GM23248 (cell line): ENCODE measurements at regions not wholly inside any gene's neighbourhood (a gene's known extent, or its start where the extent isn't known, plus 50 kb on each side); places are given as distances from the start of the nearest gene placed in this dataset.

Experiments
- EZH2 ChIP-seq: fragments of 200-600 bp; sonication (generic); IDR thresholded peaks from 2 replicates; pipeline ENCODE4 v1.6.1; 2018; ENCODE audit warnings: antibody characterized with exemption, mild to moderate bottlenecking; ENCODE audit not compliant: insufficient read depth, poor library complexity, severe bottlenecking
- EZH2phosphoT487 ChIP-seq: fragments of 200-600 bp; sonication (generic); IDR thresholded peaks from 2 replicates; pipeline ENCODE4 v1.6.1; 2018; ENCODE audit warnings: antibody characterized with exemption, moderate library complexity, mild to moderate bottlenecking, low read depth; ENCODE audit not compliant: insufficient read depth

GRCh38 chr6:26157251-26158075 is 70.2 kb downstream of the HFE start:
- TF ChIP-seq EZH2 (no peak), EZH2phosphoT487 (no peak)
